Endothelial cell (in vitro differentiated cells): ENCODE measurements at regions not wholly inside any gene's neighbourhood (a gene's known extent, or its start where the extent isn't known, plus 50 kb on each side); places are given as distances from the start of the nearest gene placed in this dataset.

Experiments used
- DNase-seq: peaks from one replicate; pipeline ENCODE4 v3.0.0; 2021; ENCODE audit warnings: low spot score
- H3K27ac Mint-ChIP-seq: one replicate; pipeline ENCODE4 v1.8.0; 2021; ENCODE audit warnings: mixed read lengths, inconsistent platforms; ENCODE audit not compliant: unreplicated experiment
- H3K27me3 Mint-ChIP-seq: one replicate; pipeline ENCODE4 v1.8.0; 2021; ENCODE audit warnings: mild to moderate bottlenecking, moderate library complexity, mixed read lengths, inconsistent platforms; ENCODE audit not compliant: unreplicated experiment
- H3K36me3 Mint-ChIP-seq: one replicate; pipeline ENCODE4 v1.8.0; 2021; ENCODE audit warnings: mild to moderate bottlenecking, low read depth, mixed read lengths, inconsistent platforms; ENCODE audit not compliant: unreplicated experiment
- H3K4me1 Mint-ChIP-seq: one replicate; pipeline ENCODE4 v1.8.0; 2021; ENCODE audit warnings: mild to moderate bottlenecking, mixed read lengths, inconsistent platforms; ENCODE audit not compliant: unreplicated experiment
- H3K4me3 Mint-ChIP-seq: one replicate; pipeline ENCODE4 v1.8.0; 2021; ENCODE audit warnings: mild to moderate bottlenecking, mixed read lengths, inconsistent platforms; ENCODE audit not compliant: unreplicated experiment
- H3K9me3 Mint-ChIP-seq: one replicate; pipeline ENCODE4 v1.8.0; 2021; ENCODE audit warnings: mixed read lengths, inconsistent platforms; ENCODE audit not compliant: unreplicated experiment
- CTCF ChIP-seq: fragments of 200-600 bp; sonication (generic); IDR thresholded peaks from one replicate; pipeline ENCODE4 v1.5.0; 2021; ENCODE audit warnings: antibody characterized with exemption; ENCODE audit not compliant: unreplicated experiment

GRCh38 chr6:97394160-97394748, 111.2 kb upstream of the MMS22L start:
- H3K9me3 Mint-ChIP-seq, result no peaks in the 10 kb centered on the region
- peak; percentile 62 for DNase-seq
- H3K27me3 Mint-ChIP-seq, result no peaks in the 10 kb centered on the region
- H3K4me3 Mint-ChIP-seq, result no peak overlapping the region
- peak; percentile 89 for TF ChIP-seq CTCF
- no peaks in the 10 kb centered on the region for H3K36me3 Mint-ChIP-seq
- peaks cover 5% of the 10 kb centered on the region for H3K4me1 Mint-ChIP-seq
- H3K27ac Mint-ChIP-seq, result no peak overlapping the region

GRCh38 chr6:97396880-97397279, 113.9 kb upstream of the MMS22L start:
- Mint-ChIP-seq H3K4me3 (no peak overlapping the region), H3K4me1 (peaks cover 12% of the 10 kb centered on the region), H3K27ac (no peak overlapping the region), H3K9me3 (no peaks in the 10 kb centered on the region), H3K36me3 (no peaks in the 10 kb centered on the region), H3K27me3 (no peaks in the 10 kb centered on the region)
- no peak for DNase-seq
- no peak for TF ChIP-seq CTCF

GRCh38 chr6:97399208-97399607, 116.2 kb upstream of the MMS22L start:
- DNase-seq, result no peak
- no peak for TF ChIP-seq CTCF
- Mint-ChIP-seq H3K36me3 (no peaks in the 10 kb centered on the region), H3K9me3 (no peaks in the 10 kb centered on the region), H3K27me3 (no peaks in the 10 kb centered on the region), H3K27ac (no peak overlapping the region), H3K4me1 (peaks cover 7% of the 10 kb centered on the region), H3K4me3 (no peak overlapping the region)

- Mint-ChIP-seq H3K4me1 (peaks cover 7% of the 10 kb centered on the region), H3K27me3 (no peaks in the 10 kb centered on the region), H3K36me3 (no peaks in the 10 kb centered on the region), H3K4me3 (no peak overlapping the region), H3K27ac (no peak overlapping the region), H3K9me3 (no peaks in the 10 kb centered on the region)
- TF ChIP-seq CTCF, result no peak
- DNase-seq, result no peak
Observed at GRCh38 chr6:97401533-97401932, 118.5 kb upstream of the MMS22L start.

GRCh38 chr6:97405818-97406409, 122.9 kb upstream of the MMS22L start:
- DNase-seq, result no peak
- H3K4me3 Mint-ChIP-seq, result no peak overlapping the region
- H3K27ac Mint-ChIP-seq, result no peak overlapping the region
- no peaks in the 10 kb centered on the region for H3K9me3 Mint-ChIP-seq
- TF ChIP-seq CTCF, result no peak
- no peaks in the 10 kb centered on the region for H3K36me3 Mint-ChIP-seq
- H3K4me1 Mint-ChIP-seq, result peaks cover 7% of the 10 kb centered on the region
- no peaks in the 10 kb centered on the region for H3K27me3 Mint-ChIP-seq
